ENCODE measurements at regions not wholly inside any gene's neighbourhood (a gene's known extent, or its start where the extent isn't known, plus 50 kb on each side); places are given as distances from the start of the nearest gene placed in this dataset.

- TF ChIP-seq CTCF (conservative IDR thresholded peaks at IDR 0.05 in 1 of 2, IDR thresholded peaks at IDR 0.05 in 1 of 2; ENCODE audit: extremely low read depth in 1 of 2, insufficient read depth in 1 of 2, low read depth in 1 of 2, low read length in 2 of 2) (no peak), EZH2 (IDR thresholded peaks at IDR 0.05; ENCODE audit: borderline replicate concordance, low read length) (no peak)
Measured at GRCh38 chr11:80538040-80538439, 1097.2 kb upstream of the TENM4 start.

Measured in mammary epithelial cell (primary cell).